GM13976 (cell line): ENCODE measurements at regions not wholly inside any gene's neighbourhood (a gene's known extent, or its start where the extent isn't known, plus 50 kb on each side); places are given as distances from the start of the nearest gene placed in this dataset.

Experiments used
- DNase-seq: peaks from one replicate; pipeline ENCODE4 v3.0.0; 2012; ENCODE audit warnings: low spot score
- CTCF ChIP-seq: IDR thresholded peaks from 2 replicates; pipeline ENCODE4 v1.5.1; 2012; ENCODE audit warnings: borderline replicate concordance, mild to moderate bottlenecking; ENCODE audit not compliant: insufficient read depth; ENCODE audit errors: extremely low read depth, missing control alignments, control extremely low read depth
- in situ Hi-C: fragments of 300-500 bp; cut with MboI; formaldehyde crosslinking; loops from one replicate; pipeline ENCODE4 v1.12.0; 2022; ENCODE audit warnings: low sequenced_read_pairs, mixed read lengths, inconsistent platforms; ENCODE audit not compliant: unreplicated experiment

GRCh38 chr2:7725850-7726242 is 808.6 kb downstream of the RNF144A start:
- no peak for DNase-seq
- no peak for TF ChIP-seq CTCF
- in situ Hi-C loops: no loop called here

GRCh38 chr2:7726989-7727388 is 809.8 kb downstream of the RNF144A start:
- no peak for DNase-seq
- TF ChIP-seq CTCF: no peak
- in situ Hi-C loops: no loop called here

- no peak for TF ChIP-seq CTCF
- in situ Hi-C loops: no loop called here
- DNase-seq: no peak
These were observed 811.2 kb downstream of the RNF144A start for GRCh38 chr2:7728388-7728787.

- DNase-seq: no peak
- in situ Hi-C loops: no loop called here
- TF ChIP-seq CTCF: no peak
These were observed 813.2 kb downstream of the RNF144A start for GRCh38 chr2:7730449-7730848.

- in situ Hi-C loops: no loop called here
- TF ChIP-seq CTCF: no peak
These were observed 813.8 kb downstream of the RNF144A start for GRCh38 chr2:7730990-7731389.

GRCh38 chr2:7732497-7732896 is 815.3 kb downstream of the RNF144A start:
- in situ Hi-C loops: no loop called here
- DNase-seq: no peak
- no peak for TF ChIP-seq CTCF

More at GRCh38 chr2:7730990-7731389, 813.8 kb downstream of the RNF144A start:
- DNase-seq: no peak
